IMR-90 (cell line): ENCODE measurements at regions not wholly inside any gene's neighbourhood (a gene's known extent, or its start where the extent isn't known, plus 50 kb on each side); places are given as distances from the start of the nearest gene placed in this dataset.

Experiments used
- ATAC-seq: fragments of 200-7000 bp; cut with Tn5 transposase; 2 replicates; pipeline ENCODE4 v1.9.1; 2020; ENCODE audit warnings: low read depth, mild to moderate bottlenecking, moderate library complexity
- BruUV-seq: library from RNA; stranded (reverse); fragments of 400-500 nt; replicated peaks from 2 replicates; lab custom pipeline; 2021; lab: Mats Ljungman, UMichigan
- CTCF ChIA-PET: fragments of 300-600 bp; formaldehyde crosslinking; extraction: SDS; loops from one replicate; lab custom pipeline; 2021; ENCODE audit warnings: antibody characterized with exemption; lab: Yijun Ruan, JAX
- POLR2A ChIA-PET: fragments of 300-600 bp; sonication (Branson Sonifier 250); formaldehyde crosslinking; loops from one replicate; lab custom pipeline; 2022; ENCODE audit warnings: antibody characterized with exemption; ENCODE audit not compliant: unreplicated experiment; lab: Charles Lee
- DNase-seq: peaks from one replicate; pipeline ENCODE4 v3.0.0; 2013
- H2AFZ ChIP-seq: replicated peaks from 2 replicates; pipeline ENCODE3; 2013; ENCODE audit warnings: low read length, mild to moderate bottlenecking; ENCODE audit not compliant: poor library complexity
- H2AK5ac ChIP-seq: 2 replicates; pipeline ENCODE4 v1.6.1; 2013; ENCODE audit warnings: low read depth, low read length, inconsistent platforms
- H2AK9ac ChIP-seq: replicated peaks from 2 replicates; pipeline ENCODE3; 2013; ENCODE audit warnings: mild to moderate bottlenecking, low read depth, low read length, moderate library complexity; ENCODE audit not compliant: poor library complexity
- H2BK120ac ChIP-seq: 2 replicates; pipeline ENCODE4 v1.6.1; 2013; ENCODE audit warnings: low read depth, low read length, inconsistent platforms
- H2BK15ac ChIP-seq: 3 replicates; pipeline ENCODE4 v1.6.1; 2013; ENCODE audit warnings: low read depth, low read length, inconsistent platforms
- H2BK20ac ChIP-seq: 2 replicates; pipeline ENCODE4 v1.6.1; 2013; ENCODE audit warnings: low read depth, mild to moderate bottlenecking, inconsistent platforms, low read length, moderate library complexity
- H2BK5ac ChIP-seq: 2 replicates; pipeline ENCODE4 v1.6.1; 2013; ENCODE audit warnings: mild to moderate bottlenecking, low read depth, low read length, inconsistent platforms; ENCODE audit not compliant: poor library complexity, severe bottlenecking
- H3K14ac ChIP-seq: replicated peaks from 2 replicates; pipeline ENCODE4 v1.6.1; 2013; ENCODE audit warnings: low read depth, low read length, inconsistent platforms
- H3K18ac ChIP-seq: 2 replicates; pipeline ENCODE4 v1.6.1; 2013; ENCODE audit warnings: low read depth, low read length, control low read depth
- H3K23ac ChIP-seq: 2 replicates; pipeline ENCODE4 v1.6.1; 2013; ENCODE audit warnings: low read depth, low read length, inconsistent platforms
- H3K27ac ChIP-seq: 2 replicates; pipeline ENCODE4 v1.5.1; 2013; ENCODE audit warnings: mild to moderate bottlenecking, control low read depth, low read length; ENCODE audit not compliant: insufficient read depth
- H3K27me3 ChIP-seq: 2 replicates; pipeline ENCODE4 v1.6.1; 2013; ENCODE audit warnings: low read length; ENCODE audit not compliant: control insufficient read depth, insufficient read depth
- H3K36me3 ChIP-seq: 2 replicates; pipeline ENCODE4 v1.6.1; 2013; ENCODE audit warnings: low read length, mixed read lengths; ENCODE audit not compliant: control insufficient read depth, insufficient read depth
- H3K4ac ChIP-seq: 2 replicates; pipeline ENCODE4 v1.6.1; 2013; ENCODE audit warnings: low read depth, low read length, inconsistent platforms
- H3K4me1 ChIP-seq: 2 replicates; pipeline ENCODE4 v1.6.1; 2013; ENCODE audit warnings: low read length, mixed read lengths; ENCODE audit not compliant: control insufficient read depth, insufficient read depth
- H3K4me2 ChIP-seq: 2 replicates; pipeline ENCODE4 v1.6.1; 2013; ENCODE audit warnings: low read depth, mild to moderate bottlenecking, control low read depth, low read length, moderate library complexity
- H3K4me3 ChIP-seq: 2 replicates; pipeline ENCODE4 v1.5.1; 2013; ENCODE audit warnings: low read depth, mild to moderate bottlenecking, control low read depth, low read length, moderate library complexity; ENCODE audit not compliant: insufficient read depth
- H3K56ac ChIP-seq: 2 replicates; pipeline ENCODE4 v1.6.1; 2013; ENCODE audit warnings: low read length, inconsistent platforms; ENCODE audit not compliant: insufficient read depth; ENCODE audit errors: extremely low read depth
- H3K79me1 ChIP-seq, 2 experiments: 2 replicates each; pipeline ENCODE4 v1.6.1; 2013; ENCODE audit warnings: low read length in 2 of 2, inconsistent platforms in 1 of 2, low read depth in 1 of 2
- H3K9ac ChIP-seq: 2 replicates; pipeline ENCODE4 v1.6.1; 2013; ENCODE audit warnings: low read depth, low read length, control low read depth
- H3K9me1 ChIP-seq: 2 replicates; pipeline ENCODE4 v1.6.1; 2013; ENCODE audit warnings: low read length, inconsistent platforms; ENCODE audit not compliant: insufficient read depth
- H3K9me3 ChIP-seq: 2 replicates; pipeline ENCODE4 v1.6.1; 2013; ENCODE audit warnings: low read length; ENCODE audit not compliant: control insufficient read depth, insufficient read depth
- H4K20me1 ChIP-seq: 2 replicates; pipeline ENCODE4 v1.6.1; 2013; ENCODE audit warnings: low read length, inconsistent platforms; ENCODE audit not compliant: insufficient read depth
- H4K5ac ChIP-seq: 2 replicates; pipeline ENCODE4 v1.6.1; 2013; ENCODE audit warnings: mild to moderate bottlenecking, low read depth, low read length, control low read depth
- H4K8ac ChIP-seq, 2 experiments: 2 replicates each; pipeline ENCODE4 v1.6.1; 2013; ENCODE audit warnings: low read depth in 2 of 2, low read length in 2 of 2, control low read depth in 1 of 2, inconsistent platforms in 1 of 2
- H4K91ac ChIP-seq: 2 replicates; pipeline ENCODE4 v1.6.1; 2013; ENCODE audit warnings: low read depth, low read length, inconsistent platforms; ENCODE audit not compliant: insufficient read depth
- BHLHE40 ChIP-seq: fragments of 150-350 bp; IDR thresholded peaks from 2 replicates; pipeline ENCODE4 v1.6.1; 2016; ENCODE audit warnings: mild to moderate bottlenecking, low read depth, low read length
- CEBPB ChIP-seq: IDR thresholded peaks from 2 replicates; pipeline ENCODE4 v1.6.1; 2012; ENCODE audit warnings: low read depth, low read length, improper control_type of control experiment
- CHD1 ChIP-seq: IDR thresholded peaks from 2 replicates; pipeline ENCODE4 v1.6.1; 2012; ENCODE audit warnings: low read depth, low read length, improper control_type of control experiment
- CTCF ChIP-seq: conservative IDR thresholded peaks from 2 replicates; pipeline ENCODE4 v1.5.1; 2012; ENCODE audit warnings: mild to moderate bottlenecking, low read depth, low read length, improper control_type of control experiment
- ELK1 ChIP-seq: fragments of 150-350 bp; IDR thresholded peaks from 2 replicates; pipeline ENCODE4 v1.6.1; 2016; ENCODE audit warnings: low read depth, mild to moderate bottlenecking, low read length, moderate library complexity, borderline replicate concordance
- FOS ChIP-seq: fragments of 150-350 bp; IDR thresholded peaks from 2 replicates; pipeline ENCODE4 v1.6.1; 2016; ENCODE audit warnings: low read depth, low read length
- MAFK ChIP-seq: IDR thresholded peaks from 2 replicates; pipeline ENCODE4 v1.6.1; 2012; ENCODE audit warnings: low read depth, low read length, improper control_type of control experiment
- MAZ ChIP-seq: IDR thresholded peaks from 2 replicates; pipeline ENCODE4 v1.6.1; 2012; ENCODE audit warnings: low read depth, mild to moderate bottlenecking, low read length, improper control_type of control experiment, moderate library complexity, borderline replicate concordance
- MXI1 ChIP-seq: IDR thresholded peaks from 2 replicates; pipeline ENCODE4 v1.6.1; 2012; ENCODE audit warnings: low read depth, mild to moderate bottlenecking, low read length, moderate library complexity, borderline replicate concordance
- NFE2L2 ChIP-seq: fragments of 150-350 bp; IDR thresholded peaks from 2 replicates; pipeline ENCODE4 v1.6.1; 2016; ENCODE audit warnings: low read depth, mild to moderate bottlenecking, low read length
- POLR2A ChIP-seq: IDR thresholded peaks from 2 replicates; pipeline ENCODE4 v1.6.1; 2012; ENCODE audit warnings: mild to moderate bottlenecking, low read depth, low read length
- RAD21 ChIP-seq: IDR thresholded peaks from 2 replicates; pipeline ENCODE4 v1.6.1; 2012; ENCODE audit warnings: low read length, improper control_type of control experiment
- RCOR1 ChIP-seq: IDR thresholded peaks from 2 replicates; pipeline ENCODE4 v1.6.1; 2012; ENCODE audit warnings: mild to moderate bottlenecking, low read length, improper control_type of control experiment; ENCODE audit not compliant: insufficient replicate concordance
- RFX5 ChIP-seq: IDR thresholded peaks from 2 replicates; pipeline ENCODE4 v1.8.0; 2012; ENCODE audit warnings: low read depth, mild to moderate bottlenecking, low read length, moderate library complexity
- WGBS, 2 experiments: methylation state at CpG; one replicate each; pipeline versions ENCODE4 v1.1.5 to v1.1.7; 2013; ENCODE audit warnings: missing lambda C conversion rate in 2 of 2; ENCODE audit not compliant: insufficient read length in 1 of 2; ENCODE audit errors: extremely low coverage in 2 of 2; 5-methylcytosine and 5-hydroxymethylcytosine counted together
- dilution Hi-C: fragments of 300-500 bp; cut with HindIII; formaldehyde crosslinking; loops from one replicate; pipeline ENCODE4 v1.14.3; 2018; ENCODE audit warnings: low sequenced_read_pairs; ENCODE audit not compliant: unreplicated experiment
- in situ Hi-C: fragments of 300-500 bp; cut with MboI; formaldehyde crosslinking; loops from 3 replicates; pipeline ENCODE4 v1.14.3; 2019; ENCODE audit warnings: low sequenced_read_pairs, inconsistent platforms, mixed read lengths
- intact Hi-C: fragments of 100-400 bp; cut with micrococcal nuclease; formaldehyde crosslinking; loops from 2 replicates; pipeline ENCODE4 v1.10.0; 2022
- TF ChIP-seq, protein P1 (sequence below): fragments of 150-350 bp; IDR thresholded peaks from 2 replicates; pipeline ENCODE4 v1.6.1; 2017; ENCODE audit warnings: mild to moderate bottlenecking, antibody characterized with exemption, low read length, low read depth

- no peaks in the 10 kb centered on the region for H3K79me1 ChIP-seq
- WGBS, 2 experiments = no CpG with 5 or more reads among the region's 7 CpGs
- ATAC-seq (no peak), DNase-seq (peak; percentile 37)
- no peaks in the 10 kb centered on the region for H3K9me1 ChIP-seq
- no peak overlapping the region for H3K4me3 ChIP-seq
- H3K36me3 ChIP-seq = no peaks in the 10 kb centered on the region
- no peak overlapping the region for H4K5ac ChIP-seq
- no peak overlapping the region for H3K56ac ChIP-seq
- H2AFZ ChIP-seq = no peak overlapping the region
- H3K4me1 ChIP-seq = no peaks in the 10 kb centered on the region
- dilution Hi-C loops (no loop called here), intact Hi-C loops (no loop called here), in situ Hi-C loops (no loop called here)
- H2BK5ac ChIP-seq = no peak overlapping the region
- H2AK5ac ChIP-seq = no peak overlapping the region
- no peak overlapping the region for H3K18ac ChIP-seq
- H2BK20ac ChIP-seq = no peak overlapping the region
- H3K9ac ChIP-seq = no peak overlapping the region
- ChIA-PET POLR2A (no interaction called here), CTCF (interaction anchor here (1.3 kb wide), 1 partner anchor 9 kb away, joined by 3 read pairs; no protein-coding TSS in a partner anchor)
- no peak overlapping the region for H3K27ac ChIP-seq
- H3K4ac ChIP-seq = no peak overlapping the region
- no peak overlapping the region; the same call in 1 of the 2 replicates for H4K91ac ChIP-seq
- no peak overlapping the region for H4K8ac ChIP-seq
- no TSS peak for BruUV-seq
- H3K4me2 ChIP-seq = no peak overlapping the region
- no peak overlapping the region for H2AK9ac ChIP-seq
- no peak overlapping the region for H3K23ac ChIP-seq
- TF ChIP-seq RFX5 = no peak
- no peak for TF ChIP-seq RAD21
- no peak for TF ChIP-seq NFE2L2
- TF ChIP-seq MAZ = no peak
- no peak for TF ChIP-seq MXI1
- TF ChIP-seq BHLHE40 = no peak
- TF ChIP-seq POLR2A = no peak
- no peak for TF ChIP-seq MAFK
- TF ChIP-seq, protein P1, sequence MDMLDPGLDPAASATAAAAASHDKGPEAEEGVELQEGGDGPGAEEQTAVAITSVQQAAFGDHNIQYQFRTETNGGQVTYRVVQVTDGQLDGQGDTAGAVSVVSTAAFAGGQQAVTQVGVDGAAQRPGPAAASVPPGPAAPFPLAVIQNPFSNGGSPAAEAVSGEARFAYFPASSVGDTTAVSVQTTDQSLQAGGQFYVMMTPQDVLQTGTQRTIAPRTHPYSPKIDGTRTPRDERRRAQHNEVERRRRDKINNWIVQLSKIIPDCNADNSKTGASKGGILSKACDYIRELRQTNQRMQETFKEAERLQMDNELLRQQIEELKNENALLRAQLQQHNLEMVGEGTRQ = no peak
- TF ChIP-seq CTCF = no peak
- TF ChIP-seq RCOR1 = no peak
- TF ChIP-seq FOS = no peak
- no peak for TF ChIP-seq CEBPB
- no peak for TF ChIP-seq ELK1
- no peak for TF ChIP-seq CHD1
- H3K14ac ChIP-seq = no peak overlapping the region
- H2BK15ac ChIP-seq = no peak overlapping the region
- no peaks in the 10 kb centered on the region for H4K20me1 ChIP-seq
- H2BK120ac ChIP-seq = no peak overlapping the region
- peaks cover 6% of the 10 kb centered on the region for H3K9me3 ChIP-seq
- no peaks in the 10 kb centered on the region for H3K27me3 ChIP-seq
Observed at GRCh38 chr6:4491501-4492260, 284.5 kb upstream of the CDYL start.
